H1 (cell line): ENCODE measurements at regions not wholly inside any gene's neighbourhood (a gene's known extent, or its start where the extent isn't known, plus 50 kb on each side); places are given as distances from the start of the nearest gene placed in this dataset.

ENCODE experiments used
- CTCF ChIA-PET: fragments of 300-600 bp; sonication (Branson Sonifier 250); formaldehyde crosslinking; loops from one replicate; lab custom pipeline; 2021; ENCODE audit not compliant: partially characterized antibody; lab: Charles Lee
- POLR2A ChIA-PET: fragments of 300-600 bp; sonication (Branson Sonifier 250); formaldehyde crosslinking; loops from one replicate; lab custom pipeline; 2021; ENCODE audit warnings: inconsistent platforms; ENCODE audit not compliant: partially characterized antibody; lab: Charles Lee
- DNase-seq, 2 experiments: peaks; one replicate each; pipeline versions ENCODE4 v3.0.0 to v3.0.0-alpha.2; 2010 to 2022; ENCODE audit warnings: low spot score in 2 of 2, low read depth in 1 of 2, mixed read lengths in 1 of 2
- FAIRE-seq: peaks from 2 replicates; lab custom pipeline; 2011; peaks lifted over from hg19 to GRCh38; lab: Jason Lieb, UNC
- H2AFZ ChIP-seq: 2 replicates; pipeline ENCODE4 v1.8.1; 2012; ENCODE audit warnings: low read length, inconsistent platforms
- H2AK5ac ChIP-seq: 2 replicates; pipeline ENCODE4 v1.6.1; 2013; ENCODE audit warnings: low read depth, low read length
- H2BK120ac ChIP-seq: replicated peaks from 2 replicates; pipeline ENCODE3; 2013; ENCODE audit warnings: low read depth, low read length, inconsistent platforms
- H2BK12ac ChIP-seq: 2 replicates; pipeline ENCODE4 v1.6.1; 2013; ENCODE audit warnings: low read depth, low read length
- H2BK15ac ChIP-seq: 2 replicates; pipeline ENCODE4 v1.6.1; 2013; ENCODE audit warnings: low read length
- H2BK20ac ChIP-seq: 2 replicates; pipeline ENCODE4 v1.6.1; 2013; ENCODE audit warnings: low read length
- H2BK5ac ChIP-seq: 2 replicates; pipeline ENCODE4 v1.6.1; 2013; ENCODE audit warnings: low read depth, low read length
- H3K14ac ChIP-seq: 2 replicates; pipeline ENCODE4 v1.6.1; 2013; ENCODE audit warnings: inconsistent platforms; ENCODE audit not compliant: insufficient read length
- H3K18ac ChIP-seq: 2 replicates; pipeline ENCODE4 v1.6.1; 2013; ENCODE audit warnings: low read length; ENCODE audit errors: extremely low read depth
- H3K23ac ChIP-seq: 2 replicates; pipeline ENCODE4 v1.6.1; 2013; ENCODE audit warnings: inconsistent platforms; ENCODE audit not compliant: insufficient read length
- H3K23me2 ChIP-seq: 2 replicates; pipeline ENCODE4 v1.6.1; 2013; ENCODE audit warnings: low read depth, low read length
- H3K27ac ChIP-seq: 2 replicates; pipeline ENCODE4 v1.6.1; 2011; ENCODE audit warnings: low read depth, low read length, inconsistent platforms
- H3K27me3 ChIP-seq, 4 experiments: replicated peaks in 1 of 4; 1 replicate in 1 of 4; 2 replicates in 3 of 4; pipeline versions ENCODE4 v1.6.1 to v1.8.1; 2011 to 2013; ENCODE audit warnings: low read length in 3 of 4, mild to moderate bottlenecking in 3 of 4, inconsistent platforms in 2 of 4, mixed read lengths in 2 of 4, moderate library complexity in 1 of 4; ENCODE audit not compliant: control insufficient read depth in 3 of 4, insufficient read depth in 3 of 4; ENCODE audit errors: extremely low read depth in 1 of 4
- H3K36me3 ChIP-seq, 4 experiments: 2 replicates each; pipeline versions ENCODE4 v1.6.1 to v1.8.1; 2011 to 2013; ENCODE audit warnings: mild to moderate bottlenecking in 4 of 4, low read length in 3 of 4, moderate library complexity in 2 of 4, control low read depth in 1 of 4, inconsistent platforms in 1 of 4; ENCODE audit not compliant: insufficient read depth in 4 of 4, control insufficient read depth in 2 of 4
- H3K4ac ChIP-seq: replicated peaks from 2 replicates; pipeline ENCODE3; 2013; ENCODE audit warnings: low read length, low read depth, mixed read lengths, inconsistent platforms; ENCODE audit not compliant: insufficient read length
- H3K4me1 ChIP-seq, 4 experiments: replicated peaks in 1 of 4; 1 replicate in 1 of 4; 2 replicates in 3 of 4; pipeline versions ENCODE4 v1.6.1 to v1.8.1; 2011 to 2013; ENCODE audit warnings: low read length in 3 of 4, inconsistent platforms in 2 of 4, mixed read lengths in 1 of 4; ENCODE audit not compliant: insufficient read depth in 4 of 4, control insufficient read depth in 3 of 4
- H3K4me2 ChIP-seq, 2 experiments: 2 replicates each; pipeline versions ENCODE4 v1.6.1 to v1.8.1; 2011 to 2013; ENCODE audit warnings: low read depth in 2 of 2, low read length in 2 of 2, control low read depth in 1 of 2, inconsistent platforms in 1 of 2, mild to moderate bottlenecking in 1 of 2; ENCODE audit not compliant: insufficient read depth in 1 of 2
- H3K4me3 ChIP-seq, 4 experiments: fragments of 200-600, 300-600 bp in 1 of 4; sonication (generic), shearing (Covaris generic), sonication (Bioruptor Twin) in 1 of 4; 2 replicates each; pipeline versions ENCODE4 v1.5.1 to v1.8.1; 2011 to 2016; ENCODE audit warnings: low read length in 4 of 4, low read depth in 3 of 4, control low read depth in 2 of 4, inconsistent platforms in 2 of 4, mild to moderate bottlenecking in 2 of 4, mixed read lengths in 1 of 4, moderate library complexity in 1 of 4; ENCODE audit not compliant: insufficient read depth in 2 of 4; ENCODE audit errors: extremely low read depth in 1 of 4
- H3K56ac ChIP-seq: replicated peaks from 2 replicates; pipeline ENCODE3; 2013; ENCODE audit warnings: low read depth, mild to moderate bottlenecking, mixed read lengths, low read length, inconsistent platforms; ENCODE audit not compliant: insufficient read length
- H3K79me1 ChIP-seq: 2 replicates; pipeline ENCODE4 v1.6.1; 2013; ENCODE audit warnings: low read depth, low read length, control low read depth
- H3K79me2 ChIP-seq, 2 experiments: 2 replicates each; pipeline versions ENCODE4 v1.6.1 to v1.8.1; 2012 to 2013; ENCODE audit warnings: low read length in 2 of 2, mild to moderate bottlenecking in 2 of 2, inconsistent platforms in 1 of 2; ENCODE audit not compliant: insufficient read depth in 2 of 2, control insufficient read depth in 1 of 2
- H3K9ac ChIP-seq, 4 experiments: replicated peaks in 1 of 4; 1 replicate in 1 of 4; 2 replicates in 3 of 4; pipeline versions ENCODE4 v1.6.1 to v1.8.1; 2011 to 2013; ENCODE audit warnings: low read depth in 3 of 4, low read length in 3 of 4, control low read depth in 2 of 4, mild to moderate bottlenecking in 2 of 4, moderate library complexity in 2 of 4, inconsistent platforms in 1 of 4; ENCODE audit errors: extremely low read depth in 1 of 4
- H3K9me3 ChIP-seq, 2 experiments: 2 replicates each; pipeline versions ENCODE4 v1.6.1 to v1.8.1; 2012 to 2013; ENCODE audit warnings: mild to moderate bottlenecking in 2 of 2, moderate library complexity in 2 of 2, control low read depth in 1 of 2, inconsistent platforms in 1 of 2, low read depth in 1 of 2, low read length in 1 of 2, mixed read lengths in 1 of 2; ENCODE audit not compliant: insufficient read depth in 2 of 2
- H4K20me1 ChIP-seq, 2 experiments: replicated peaks in 1 of 2; 2 replicates each; pipeline versions ENCODE3 to v1.8.1; 2011 to 2013; ENCODE audit warnings: inconsistent platforms in 2 of 2, low read length in 2 of 2, mild to moderate bottlenecking in 1 of 2; ENCODE audit not compliant: insufficient read depth in 2 of 2, control insufficient read depth in 1 of 2
- H4K5ac ChIP-seq: 2 replicates; pipeline ENCODE4 v1.6.1; 2013; ENCODE audit warnings: low read length, low read depth, mixed read lengths, inconsistent platforms; ENCODE audit not compliant: insufficient read length
- H4K8ac ChIP-seq: 2 replicates; pipeline ENCODE4 v1.8.0; 2013; ENCODE audit warnings: mild to moderate bottlenecking, moderate library complexity, low read length, inconsistent platforms; ENCODE audit not compliant: insufficient read depth; ENCODE audit errors: extremely low read depth
- H4K91ac ChIP-seq: replicated peaks from 2 replicates; pipeline ENCODE3; 2013; ENCODE audit warnings: low read length, mixed read lengths, inconsistent platforms; ENCODE audit not compliant: insufficient read length
- JUND ChIP-seq: IDR thresholded peaks from 2 replicates; pipeline ENCODE4 v1.6.1; 2011; ENCODE audit warnings: mild to moderate bottlenecking, improper control_type of control experiment, low read length
- MAX ChIP-seq: IDR thresholded peaks from 2 replicates; pipeline ENCODE4 v1.6.1; 2012; ENCODE audit warnings: inconsistent platforms
- POLR2A ChIP-seq, 2 experiments: IDR thresholded peaks; 1 replicate in 1 of 2; 2 replicates in 1 of 2; pipeline ENCODE4 v1.6.1; 2011; ENCODE audit warnings: low read depth in 2 of 2, low read length in 2 of 2, mild to moderate bottlenecking in 2 of 2; ENCODE audit errors: control extremely low read depth in 1 of 2
- WGBS, 2 experiments: shearing (Covaris generic) in 1 of 2; methylation state at CpG; one replicate each; pipeline versions ENCODE4 v1.1.6 to v1.1.7; 2013 to 2015; ENCODE audit warnings: low lambda C conversion rate in 2 of 2, mixed read lengths in 2 of 2, inconsistent platforms in 1 of 2, low coverage in 1 of 2, missing lambda C conversion rate in 1 of 2; ENCODE audit not compliant: insufficient replicate concordance in 2 of 2, insufficient coverage in 1 of 2, insufficient read length in 1 of 2; ENCODE audit errors: extremely low coverage in 1 of 2, missing lambda C conversion rate in 1 of 2; 5-methylcytosine and 5-hydroxymethylcytosine counted together

GRCh38 chr5:145230781-145231180 is 604.4 kb downstream of the PRELID2 start:
- H3K23me2 ChIP-seq = no peaks in the 10 kb centered on the region
- H4K91ac ChIP-seq = no peak overlapping the region
- H3K14ac ChIP-seq = no peak overlapping the region
- no peaks in the 10 kb centered on the region for H3K79me2 ChIP-seq
- FAIRE-seq = no peak
- CTCF ChIA-PET = interaction anchor here (2.4 kb wide), 1 partner anchor 8 kb away, joined by 13 read pairs; no protein-coding TSS in a partner anchor
- no peak overlapping the region for H3K4me2 ChIP-seq
- H3K27me3 ChIP-seq = no peaks in the 10 kb centered on the region
- no peak overlapping the region for H4K5ac ChIP-seq
- H3K27ac ChIP-seq = no peak overlapping the region
- no peak overlapping the region for H3K4ac ChIP-seq
- H4K8ac ChIP-seq = no peak overlapping the region
- H3K36me3 ChIP-seq = no peaks in the 10 kb centered on the region
- no peak overlapping the region for H3K4me3 ChIP-seq
- no peak overlapping the region for H3K23ac ChIP-seq
- H2BK120ac ChIP-seq = no peak overlapping the region
- H3K9me3 ChIP-seq = no peaks in the 10 kb centered on the region
- WGBS, 2 experiments = 94% methylated on average over 2 of the region's 2 CpGs; no CpG with 5 or more reads in 1 of the 2 experiments
- no peak overlapping the region for H2BK5ac ChIP-seq
- H2BK15ac ChIP-seq = no peak overlapping the region
- no peak overlapping the region for H2AFZ ChIP-seq
- no peak overlapping the region for H3K9ac ChIP-seq
- no peak overlapping the region for H2AK5ac ChIP-seq
- H3K56ac ChIP-seq = no peak overlapping the region
- no peak for DNase-seq
- TF ChIP-seq JUND (no peak), POLR2A (IDR thresholded peaks at IDR 0.05; ENCODE audit: control extremely low read depth in 1 of 2, low read depth in 2 of 2, low read length in 2 of 2) (no peak), MAX (no peak)
- H3K4me1 ChIP-seq = peaks cover 0 to 4% (median 0%) of the 10 kb centered on the region in 4 experiments; a peak in 1 of 7 replicates
- no peak overlapping the region for H2BK12ac ChIP-seq
- POLR2A ChIA-PET = no interaction called here
- no peak overlapping the region for H2BK20ac ChIP-seq
- no peaks in the 10 kb centered on the region for H3K79me1 ChIP-seq
- H3K18ac ChIP-seq = no peak overlapping the region
- H4K20me1 ChIP-seq = no peaks in the 10 kb centered on the region
